Inferior parietal cortex (tissue), 1 donor: ENCODE measurements at regions not wholly inside any gene's neighbourhood (a gene's known extent, or its start where the extent isn't known, plus 50 kb on each side); places are given as distances from the start of the nearest gene placed in this dataset.

Experiments
- DNase-seq: peaks from one replicate; pipeline ENCODE4 v3.0.0-alpha.2; 2016; ENCODE audit errors: extremely low spot score

DNA sequence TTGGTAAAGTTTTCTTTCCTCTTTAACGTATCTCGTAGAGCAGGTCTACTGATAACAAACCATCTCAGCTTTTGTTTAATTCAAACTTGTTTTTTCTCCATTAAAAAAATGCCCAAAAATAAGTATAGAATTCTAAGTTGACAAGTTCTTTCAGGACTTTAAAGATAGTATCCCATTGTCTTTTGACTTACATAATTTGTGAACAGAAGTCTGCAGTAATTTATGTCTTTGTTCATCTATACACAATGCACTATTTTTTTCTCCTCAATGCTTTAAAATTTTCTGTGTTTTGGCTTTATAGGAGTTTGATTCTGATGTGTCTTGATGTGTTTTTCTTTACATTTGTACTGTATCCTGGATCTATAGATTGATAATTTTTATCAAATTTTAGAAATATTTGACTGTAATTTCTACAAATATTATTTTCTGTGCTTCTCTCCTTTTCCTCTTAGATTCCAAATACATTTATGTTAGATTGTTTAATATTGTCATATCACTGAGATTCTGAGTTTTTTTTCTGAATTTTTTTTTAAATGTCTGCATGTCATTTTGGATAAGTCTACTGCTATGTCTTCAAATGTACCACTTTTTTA lies 143.3 kb downstream of the FTCDNL1 start:
- no peak for DNase-seq

DNA sequence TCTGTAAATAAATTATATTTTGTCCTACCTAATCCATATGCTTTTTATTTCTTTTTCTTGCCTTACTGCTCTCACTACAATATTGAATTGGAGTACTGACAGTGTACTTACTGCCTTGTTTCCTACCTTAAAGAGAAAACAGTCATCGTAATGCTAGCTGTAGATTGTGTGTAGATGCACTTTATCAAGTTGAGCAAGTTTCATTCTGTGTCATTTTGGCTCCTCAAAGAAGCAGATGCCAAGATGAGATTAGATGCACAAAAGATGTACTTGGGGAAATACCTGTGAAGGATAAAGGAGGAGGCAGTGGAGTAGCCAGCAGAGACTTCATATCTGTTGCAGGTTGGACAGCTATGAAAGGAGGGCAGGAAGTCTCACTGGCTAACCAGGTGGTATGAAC lies 145.5 kb downstream of the FTCDNL1 start:
- DNase-seq, result no peak

DNA sequence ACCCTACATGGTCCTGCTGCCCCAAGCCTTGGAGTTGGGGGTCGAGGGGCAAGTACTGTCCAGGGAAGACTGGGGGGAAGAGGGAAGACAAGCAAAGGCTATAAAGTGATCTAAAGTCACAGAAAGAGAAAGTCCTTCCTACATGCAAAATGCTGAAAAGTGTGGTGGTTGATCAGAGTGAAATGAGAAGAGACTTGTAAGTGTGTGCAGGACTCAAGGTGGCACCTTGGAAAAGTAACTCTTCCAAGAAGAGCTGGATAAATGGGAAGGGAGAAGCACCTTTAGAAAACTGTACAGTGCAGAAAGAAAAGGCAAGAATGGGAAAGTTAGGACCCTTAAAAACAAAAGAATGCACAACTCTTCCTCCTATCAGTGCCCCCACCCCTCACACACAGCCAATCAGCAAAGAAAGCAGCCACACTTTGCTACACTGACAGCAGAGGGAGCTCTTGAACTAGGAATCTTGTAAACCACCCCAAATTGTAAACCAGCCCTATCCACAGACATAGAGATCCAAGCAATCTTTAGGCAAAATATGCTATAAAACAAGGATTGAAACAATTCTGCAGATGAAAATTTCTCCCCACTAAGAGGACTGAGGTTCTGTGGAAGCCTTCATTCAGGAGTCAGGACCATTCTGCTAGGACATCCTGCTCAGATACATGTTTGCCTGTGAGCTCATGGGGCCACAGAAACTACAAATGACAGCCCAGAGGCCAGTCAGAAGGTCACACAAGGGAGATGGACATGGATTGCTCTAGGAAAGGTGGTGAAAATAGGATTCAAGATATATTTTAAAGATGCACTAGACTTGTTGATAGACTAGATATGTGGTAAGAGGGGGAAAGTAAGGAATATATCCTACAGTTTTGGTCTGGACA lies 146.4 kb downstream of the FTCDNL1 start:
- peak; percentile 51 for DNase-seq

DNA sequence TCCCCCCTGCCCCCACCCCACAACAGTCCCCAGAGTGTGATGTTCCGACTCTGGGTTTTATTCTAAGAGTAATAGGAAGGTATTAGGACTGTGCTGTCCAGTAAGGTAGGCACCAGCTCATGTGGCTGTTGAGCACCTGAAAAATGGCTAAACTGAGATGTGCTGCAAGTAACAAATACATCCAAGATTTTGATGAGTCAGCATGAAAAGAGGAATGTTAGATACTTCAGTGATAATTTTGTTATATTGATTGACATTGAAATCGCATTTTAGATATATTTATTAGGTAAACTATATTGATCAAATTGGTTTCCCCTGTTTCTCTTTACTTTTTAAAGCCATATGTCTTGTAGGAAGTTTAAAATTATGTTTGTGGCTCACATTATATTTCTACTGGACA lies 147.8 kb downstream of the FTCDNL1 start:
- no peak for DNase-seq

DNA sequence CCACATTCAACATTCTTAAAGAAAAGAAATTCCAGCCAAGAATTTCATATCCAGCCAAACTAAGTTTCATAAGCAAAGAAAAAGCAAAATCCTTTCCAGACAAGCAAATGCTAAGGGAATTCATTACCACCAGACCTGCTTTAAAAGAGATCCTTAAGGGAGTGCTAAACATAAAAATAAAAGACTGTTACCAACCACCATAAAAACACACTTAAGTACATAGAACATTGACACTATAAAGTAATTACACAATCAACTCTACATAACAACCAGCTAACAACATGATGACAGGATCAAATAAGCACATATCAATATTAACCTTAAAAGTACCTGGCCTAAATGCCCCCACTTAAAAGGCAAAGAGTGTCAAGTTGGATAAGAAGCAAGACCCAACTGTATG lies 153.5 kb downstream of the FTCDNL1 start:
- DNase-seq, result no peak

DNA sequence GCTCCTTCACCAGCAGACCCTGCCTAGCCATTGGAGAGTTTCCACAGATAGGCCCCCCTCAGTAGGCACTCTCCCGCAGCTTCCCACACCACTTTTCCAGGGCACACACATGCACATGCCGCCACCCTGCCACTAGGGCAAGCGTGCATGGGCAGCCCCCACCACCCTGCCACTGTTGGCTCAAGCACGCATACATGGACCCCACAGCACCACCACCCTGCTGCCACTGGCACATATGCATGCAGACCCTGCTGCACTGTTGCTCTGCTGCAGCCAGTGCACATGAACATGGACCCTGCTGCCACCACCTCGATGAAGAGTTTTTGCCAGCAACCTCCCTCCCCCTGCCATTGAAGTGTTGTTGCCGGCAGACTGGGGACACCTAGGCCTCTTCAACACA lies 154.9 kb downstream of the FTCDNL1 start:
- DNase-seq, result no peak

DNA sequence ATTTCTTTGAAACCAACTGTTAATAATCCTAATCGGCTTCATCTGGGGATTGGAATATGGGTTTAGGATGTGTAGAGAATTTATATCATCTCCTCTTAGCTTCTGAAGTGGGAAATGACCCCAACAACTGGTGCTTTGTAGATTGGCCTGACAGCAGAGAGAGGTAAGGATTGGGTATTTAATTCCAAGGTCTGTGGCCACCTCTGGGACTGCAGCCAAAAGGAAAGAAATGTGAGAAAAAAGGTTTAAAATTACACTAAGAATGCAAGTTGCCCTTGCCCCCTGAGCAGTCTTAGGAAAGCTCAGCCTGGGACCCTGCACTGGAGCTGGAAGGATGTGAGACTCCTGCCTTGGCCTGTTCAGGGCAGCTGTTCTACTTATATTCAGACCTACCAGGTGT lies 157.1 kb downstream of the FTCDNL1 start:
- DNase-seq, result no peak

DNA sequence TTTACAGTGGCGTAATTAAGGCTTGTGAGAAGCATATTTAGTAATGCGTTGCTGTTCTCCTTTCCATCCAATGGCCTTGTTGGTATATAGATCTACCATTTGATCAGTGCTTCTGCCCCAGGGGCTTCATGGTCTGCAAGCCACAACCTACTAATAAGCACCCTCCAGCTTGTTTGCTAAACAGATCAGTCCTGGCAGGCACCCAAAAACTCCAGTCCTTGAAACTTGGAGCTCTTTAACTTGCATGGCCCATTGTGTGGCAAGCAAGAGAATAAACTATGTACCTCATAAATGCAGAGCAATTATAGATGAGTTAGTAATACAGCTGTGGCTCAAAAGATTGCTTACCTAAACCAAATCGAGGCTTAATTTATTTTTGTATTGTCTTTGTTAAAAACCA lies 158.5 kb downstream of the FTCDNL1 start:
- DNase-seq, result no peak

DNA sequence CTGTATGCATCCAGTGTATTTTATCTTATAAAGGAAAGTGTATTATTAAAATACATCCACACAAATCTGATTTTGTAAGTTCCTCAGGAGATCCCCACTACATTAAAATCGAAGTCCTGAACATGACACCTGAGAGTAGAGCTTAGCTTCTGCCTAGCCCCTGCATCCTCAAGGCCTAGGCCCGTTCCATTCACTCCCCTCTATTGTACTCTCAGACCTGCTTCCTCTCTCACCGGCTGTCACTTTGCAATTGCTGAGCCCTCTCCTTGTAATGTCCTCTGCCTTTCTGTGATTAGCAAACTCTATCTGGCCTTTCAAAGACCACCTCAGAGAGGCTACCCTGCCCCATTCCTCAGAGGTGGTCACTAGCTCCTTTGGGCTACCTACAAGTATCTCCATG lies 160.8 kb downstream of the FTCDNL1 start:
- DNase-seq, result no peak

DNA sequence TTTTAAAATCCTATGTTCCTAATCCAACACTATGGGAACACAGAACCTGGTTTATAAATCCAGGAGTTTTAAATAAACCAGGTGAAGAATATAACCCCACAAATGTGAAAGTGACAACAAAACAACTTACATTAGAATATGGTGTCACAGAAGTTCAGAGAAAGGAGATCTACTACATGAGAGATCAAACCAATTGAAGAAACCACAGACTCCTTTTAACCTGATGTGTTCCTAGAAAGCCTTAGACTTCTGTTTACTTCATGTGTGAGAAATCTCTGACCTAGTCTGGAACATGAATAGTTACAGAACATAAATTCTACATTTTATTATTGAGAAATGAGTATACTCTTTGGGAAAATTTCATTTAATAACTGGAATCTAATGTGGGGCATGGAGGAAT lies 165.3 kb downstream of the FTCDNL1 start:
- no peak for DNase-seq

DNA sequence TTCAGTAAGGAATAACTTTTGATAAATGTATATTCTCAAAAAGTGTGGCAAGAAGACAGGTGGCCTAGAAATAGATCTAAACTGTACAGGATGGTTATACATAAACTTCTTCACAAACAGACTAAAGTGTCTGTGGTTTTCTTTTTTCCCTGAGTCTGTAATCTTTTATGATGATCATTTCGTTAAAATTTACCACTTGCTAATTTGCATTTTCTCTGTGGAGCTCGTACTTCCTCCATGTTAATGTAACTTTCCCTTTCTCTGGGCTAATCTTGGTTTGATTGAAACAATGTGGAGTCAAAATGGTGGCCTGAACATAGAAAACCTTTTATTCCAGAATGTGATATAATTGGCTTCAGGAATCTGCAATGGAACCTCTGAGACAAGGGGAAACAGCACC lies 166.2 kb downstream of the FTCDNL1 start:
- no peak for DNase-seq

DNA sequence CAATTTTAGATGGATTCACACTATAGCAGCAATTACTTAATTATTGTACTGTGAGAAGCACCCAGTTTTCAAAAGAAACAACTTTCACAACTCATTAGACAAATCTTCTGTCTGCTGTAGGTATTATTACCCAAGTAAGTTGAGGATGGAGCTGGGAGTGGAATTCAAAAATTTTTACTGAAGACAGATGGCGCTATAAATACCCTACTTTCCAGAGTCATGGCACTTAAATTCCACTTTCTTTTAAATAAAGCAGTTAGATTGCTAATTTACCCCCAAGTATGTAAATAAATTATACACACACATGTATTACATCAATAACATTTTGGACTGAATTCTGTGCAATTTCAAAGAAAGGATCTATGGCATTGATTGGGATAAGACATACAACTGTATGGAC lies 166.8 kb downstream of the FTCDNL1 start:
- no peak for DNase-seq

DNA sequence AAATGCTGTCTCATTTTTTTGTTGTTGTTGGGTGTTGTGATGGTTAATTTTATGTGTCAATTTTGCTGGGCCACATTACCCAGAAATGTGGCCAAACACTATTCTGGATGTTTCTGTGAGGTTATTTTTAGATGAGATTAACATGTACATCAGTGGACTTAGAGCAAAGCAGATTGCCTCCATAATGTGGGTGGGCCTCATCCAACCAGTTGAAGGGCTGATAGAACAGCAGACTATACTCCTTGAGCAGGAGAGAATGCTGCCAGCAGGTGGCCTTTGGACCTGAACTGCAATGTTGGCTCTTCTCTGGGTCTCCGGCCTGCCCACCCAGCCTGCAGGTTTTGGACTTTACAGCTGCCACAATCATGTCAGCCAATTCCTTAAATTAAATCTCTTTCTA lies 169.0 kb downstream of the FTCDNL1 start:
- no peak for DNase-seq

DNA sequence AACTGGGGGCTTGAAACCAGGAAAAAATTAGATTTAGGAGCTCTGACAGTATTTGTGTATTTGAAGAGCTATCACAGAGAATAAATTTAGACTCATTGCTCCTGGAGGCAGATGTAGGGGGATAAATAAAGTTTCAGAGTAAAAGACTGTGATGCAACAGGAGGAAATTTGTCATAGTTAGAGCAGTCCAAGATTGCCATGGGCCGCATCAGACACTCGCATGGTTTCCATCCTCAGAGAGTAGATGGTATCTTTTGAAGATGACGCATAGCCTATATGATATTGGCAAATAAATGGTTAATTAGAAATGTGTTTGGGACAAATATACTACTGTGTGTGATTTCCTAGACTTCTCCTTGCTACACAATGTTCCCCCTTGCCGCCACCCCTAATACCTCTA lies 170.5 kb downstream of the FTCDNL1 start:
- DNase-seq, result no peak

DNA sequence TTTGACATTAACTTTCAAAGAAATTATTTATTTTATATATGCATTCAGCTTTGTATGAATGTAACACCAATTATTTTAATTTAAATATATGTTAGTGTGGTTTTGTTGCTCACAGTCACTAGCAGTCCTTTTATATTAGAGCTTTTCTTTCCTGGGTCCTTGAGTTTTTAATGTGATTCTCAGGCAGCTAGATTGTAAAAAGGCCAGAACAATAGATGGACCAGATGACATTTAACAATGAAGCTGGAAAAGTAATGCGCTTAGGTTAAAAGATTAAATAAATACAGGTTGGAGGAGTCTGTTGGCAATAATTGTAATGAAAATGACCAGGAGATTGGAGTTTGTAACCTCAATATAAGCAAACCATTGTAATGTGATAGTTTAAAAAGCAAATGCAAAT lies 171.1 kb downstream of the FTCDNL1 start:
- no peak for DNase-seq

DNA sequence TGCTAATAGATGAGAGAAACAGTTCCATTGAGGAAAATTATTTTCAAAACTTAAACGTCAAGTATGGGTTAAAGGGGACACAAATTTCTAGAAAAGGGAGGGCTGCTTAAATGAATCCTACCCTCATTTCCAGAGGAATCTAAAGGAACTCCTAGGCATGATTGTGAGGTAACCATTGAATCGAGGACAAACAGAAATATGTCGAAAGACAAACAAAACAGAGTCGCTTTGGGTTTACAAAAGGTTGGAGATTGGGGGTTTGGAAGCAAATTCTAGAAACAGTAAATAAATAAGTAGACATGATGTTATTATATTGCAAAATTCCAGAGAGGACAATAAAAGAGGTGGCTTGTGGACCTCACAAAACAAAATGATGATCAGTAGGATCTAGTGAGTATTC lies 173.1 kb downstream of the FTCDNL1 start:
- DNase-seq, result no peak

DNA sequence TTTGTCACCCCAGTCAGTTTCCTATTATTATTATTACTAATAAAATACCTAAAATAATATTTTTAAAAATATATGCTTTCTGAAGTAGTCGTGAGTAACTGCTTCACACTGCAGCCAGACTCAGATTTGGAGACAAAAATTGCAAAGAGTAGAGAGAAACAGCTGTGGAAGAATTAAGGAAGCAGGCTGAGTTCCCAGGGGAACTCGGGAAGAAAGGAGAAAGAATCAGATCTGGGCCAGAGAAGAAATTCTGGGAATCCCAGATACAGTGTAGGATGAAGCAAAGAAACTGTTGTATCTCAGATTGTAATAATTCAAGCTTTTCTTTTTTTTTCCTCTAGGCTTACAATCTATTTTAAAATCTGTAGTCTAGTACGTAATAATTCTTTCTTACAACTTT lies 182.3 kb downstream of the FTCDNL1 start:
- DNase-seq, result no peak

DNA sequence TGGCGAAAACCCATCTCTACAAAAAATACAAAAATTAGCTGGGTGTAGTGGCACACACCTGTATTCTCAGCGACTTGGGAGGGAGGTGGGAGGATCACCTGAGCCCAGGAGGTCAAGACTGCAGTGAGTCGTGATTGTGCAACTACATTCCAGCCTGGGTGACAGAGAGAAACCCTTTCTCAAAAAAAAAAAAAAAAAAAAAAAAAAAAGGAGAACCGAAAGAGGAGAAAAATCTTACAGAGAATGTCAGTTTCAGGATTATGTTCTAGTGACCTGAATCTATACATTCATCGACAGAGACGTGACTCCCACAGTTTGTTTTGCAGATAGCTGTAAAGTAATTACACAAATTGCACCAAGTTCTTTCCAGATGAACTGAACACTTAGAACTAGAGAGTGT lies 187.8 kb downstream of the FTCDNL1 start:
- DNase-seq, result no peak

DNA sequence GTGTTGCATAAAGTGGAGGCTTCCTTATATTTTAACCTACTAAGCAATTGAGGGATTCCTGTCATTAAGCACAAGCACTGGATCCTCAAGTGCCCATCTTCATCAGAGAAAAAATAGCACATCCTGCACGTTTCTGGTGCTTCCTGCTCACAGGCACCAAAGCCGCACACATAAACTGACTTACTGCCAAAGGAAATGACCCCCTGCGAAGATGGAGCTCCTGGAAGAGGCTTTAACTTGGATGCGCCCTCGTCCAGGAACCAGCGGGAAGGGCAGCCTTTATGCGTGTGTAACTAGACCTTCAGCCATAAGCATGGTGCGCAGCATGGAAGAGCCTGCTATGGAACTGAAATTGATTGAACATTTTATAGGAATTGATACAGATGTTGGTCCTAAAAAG lies 188.7 kb downstream of the FTCDNL1 start:
- DNase-seq, result no peak

DNA sequence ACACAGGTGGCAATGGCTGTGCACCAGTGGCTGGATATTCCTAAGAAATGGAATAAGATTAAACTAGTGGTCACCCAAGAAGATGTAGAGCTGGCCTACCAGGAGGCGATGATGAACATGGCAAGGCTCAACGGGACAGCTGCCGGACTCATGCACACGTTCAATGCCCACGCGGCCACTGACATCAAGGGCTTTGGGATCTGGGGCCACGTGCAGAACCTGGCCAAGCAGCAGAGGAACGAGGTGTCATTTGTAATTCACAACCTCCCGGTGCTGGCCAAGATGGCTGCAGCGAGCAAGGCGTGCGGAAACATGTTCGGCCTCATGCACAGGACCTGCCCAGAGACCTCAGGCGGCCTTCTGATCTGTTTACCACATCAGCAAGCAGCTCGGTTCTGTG lies 190.8 kb downstream of the FTCDNL1 start:
- no peak for DNase-seq

DNA sequence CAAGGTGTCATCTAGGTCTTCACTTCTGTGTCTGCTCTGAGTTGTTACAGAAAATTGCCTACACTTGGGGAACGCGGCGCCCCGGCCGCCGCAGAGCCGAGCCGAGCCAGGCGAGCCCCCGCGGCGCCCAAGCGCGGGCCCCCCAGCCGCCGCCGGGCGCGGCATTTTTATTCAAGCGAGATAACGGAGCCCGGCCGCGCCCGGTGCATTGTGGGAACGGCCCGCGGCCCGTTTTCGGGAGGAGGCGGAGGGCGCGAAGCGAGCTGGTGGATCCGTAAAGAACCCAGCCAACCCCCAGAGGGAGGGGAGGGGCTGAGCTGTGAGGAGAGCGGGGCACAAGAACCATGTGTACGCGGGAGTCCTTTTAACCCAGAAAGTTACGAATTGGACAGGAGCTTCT lies 191.8 kb downstream of the FTCDNL1 start:
- peak; percentile 38 for DNase-seq

DNA sequence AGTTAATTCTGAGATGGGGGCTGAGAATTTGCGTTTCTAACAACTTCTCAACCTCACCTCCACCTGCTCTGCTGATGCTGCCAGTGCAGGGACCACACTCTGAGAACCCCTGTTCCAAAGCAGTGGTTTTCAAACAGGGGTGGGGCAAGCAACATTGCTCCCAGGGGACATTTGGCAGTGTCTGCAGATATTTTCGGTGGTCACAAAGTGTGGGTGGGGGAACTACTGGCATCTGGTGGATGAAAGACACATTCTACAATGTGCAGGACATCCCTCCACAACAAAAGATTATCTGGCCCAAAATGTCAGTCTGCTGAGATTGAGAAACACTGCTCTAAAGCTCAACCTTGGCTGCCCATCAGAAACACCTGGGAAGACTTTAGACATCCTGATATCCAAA lies 188.7 kb upstream of the SATB2 start:
- DNase-seq, result no peak

DNA sequence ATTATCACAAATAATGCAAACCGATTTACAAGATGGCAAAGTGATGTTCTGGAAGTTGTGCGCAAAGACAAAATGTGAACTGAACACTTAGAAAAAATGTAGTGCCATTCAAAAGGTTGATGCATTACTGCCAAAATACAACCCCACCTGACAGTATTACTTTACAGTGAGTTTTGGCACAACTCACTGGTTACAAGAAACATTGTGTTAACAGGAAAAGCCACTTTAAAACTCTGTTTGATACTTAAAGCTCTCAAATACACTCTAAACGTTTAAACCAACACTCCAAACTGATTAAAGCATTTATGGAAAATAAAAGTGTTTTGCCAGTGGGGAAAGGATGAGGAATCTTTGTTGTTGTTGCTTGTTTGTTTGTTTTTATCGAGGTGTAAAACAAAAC lies 173.4 kb upstream of the SATB2 start:
- DNase-seq, result no peak

DNA sequence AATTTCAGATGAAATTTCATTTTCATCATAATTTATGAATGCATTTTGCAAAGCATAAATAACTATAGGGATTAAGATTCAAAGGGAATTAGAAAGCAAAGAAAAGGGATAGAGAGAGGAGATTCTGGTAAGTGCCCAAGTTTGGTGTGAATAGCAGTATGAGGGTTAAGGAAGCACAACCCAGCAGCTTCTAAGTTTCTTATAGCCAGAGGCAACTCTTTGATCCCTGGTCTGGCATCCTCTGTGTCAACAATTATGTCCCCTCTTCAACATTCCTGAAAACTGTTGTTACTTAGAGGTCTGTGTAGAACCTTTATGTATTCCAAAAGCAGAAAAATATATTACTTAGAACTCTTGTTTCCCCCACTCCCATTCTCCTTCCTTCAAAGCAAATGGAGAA lies 171.6 kb upstream of the SATB2 start:
- no peak for DNase-seq
